ENCODE measurements at regions not wholly inside any gene's neighbourhood (a gene's known extent, or its start where the extent isn't known, plus 50 kb on each side); places are given as distances from the start of the nearest gene placed in this dataset.

DNA sequence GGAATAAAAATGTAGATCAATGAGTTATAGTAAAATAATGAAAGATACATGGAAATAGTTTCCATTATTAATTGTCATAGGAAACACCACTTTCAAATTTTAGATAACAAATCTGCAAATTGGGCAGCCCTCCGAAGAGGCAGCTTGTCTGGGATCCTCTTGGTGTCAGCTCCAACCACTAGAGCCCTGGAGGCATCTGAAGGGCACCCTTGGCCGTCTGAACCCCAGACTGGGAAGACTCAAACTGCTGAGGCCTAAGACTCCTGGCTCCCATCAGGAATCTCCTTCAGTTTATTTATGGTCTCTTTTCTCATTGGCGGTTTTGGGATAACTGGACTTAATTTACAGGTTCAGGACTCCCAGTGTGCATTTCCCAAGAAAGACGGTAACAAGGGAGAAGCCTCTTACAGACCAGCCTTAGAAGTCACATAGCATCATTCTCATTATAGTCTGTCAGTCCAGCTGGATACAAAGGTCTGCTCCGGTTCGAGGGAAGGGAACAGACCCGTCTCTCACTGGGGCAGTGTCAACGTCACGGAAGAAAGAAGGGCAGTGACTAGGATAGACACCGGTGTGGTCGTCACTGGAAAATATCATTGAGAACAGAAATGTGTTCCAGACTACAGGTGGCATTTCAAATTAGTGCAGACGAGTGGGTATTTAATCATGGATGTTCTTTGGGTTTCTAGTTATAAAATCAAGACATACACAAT is 390.7 kb upstream of the NETO1 start:
- intact Hi-C loops (cut with DNase I): no loop called here
- TF ChIP-seq, protein P1, sequence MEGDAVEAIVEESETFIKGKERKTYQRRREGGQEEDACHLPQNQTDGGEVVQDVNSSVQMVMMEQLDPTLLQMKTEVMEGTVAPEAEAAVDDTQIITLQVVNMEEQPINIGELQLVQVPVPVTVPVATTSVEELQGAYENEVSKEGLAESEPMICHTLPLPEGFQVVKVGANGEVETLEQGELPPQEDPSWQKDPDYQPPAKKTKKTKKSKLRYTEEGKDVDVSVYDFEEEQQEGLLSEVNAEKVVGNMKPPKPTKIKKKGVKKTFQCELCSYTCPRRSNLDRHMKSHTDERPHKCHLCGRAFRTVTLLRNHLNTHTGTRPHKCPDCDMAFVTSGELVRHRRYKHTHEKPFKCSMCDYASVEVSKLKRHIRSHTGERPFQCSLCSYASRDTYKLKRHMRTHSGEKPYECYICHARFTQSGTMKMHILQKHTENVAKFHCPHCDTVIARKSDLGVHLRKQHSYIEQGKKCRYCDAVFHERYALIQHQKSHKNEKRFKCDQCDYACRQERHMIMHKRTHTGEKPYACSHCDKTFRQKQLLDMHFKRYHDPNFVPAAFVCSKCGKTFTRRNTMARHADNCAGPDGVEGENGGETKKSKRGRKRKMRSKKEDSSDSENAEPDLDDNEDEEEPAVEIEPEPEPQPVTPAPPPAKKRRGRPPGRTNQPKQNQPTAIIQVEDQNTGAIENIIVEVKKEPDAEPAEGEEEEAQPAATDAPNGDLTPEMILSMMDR (IDR thresholded peaks at IDR 0.05): no peak
- no peak for TF ChIP-seq EP300 (IDR thresholded peaks at IDR 0.05)
- TF ChIP-seq POLR2AphosphoS5 (IDR thresholded peaks at IDR 0.05): no peak
- no peak for TF ChIP-seq POLR2A (IDR thresholded peaks at IDR 0.05; ENCODE audit: low read depth)
- no peaks in the 10 kb centered on the region for H3K27me3 ChIP-seq
- no peaks in the 10 kb centered on the region for H3K4me1 ChIP-seq
- no peaks in the 10 kb centered on the region for H3K9me3 ChIP-seq
- H3K4me3 ChIP-seq: no peak overlapping the region
- 79% methylated on average over 12 of the region's 12 CpGs for WGBS
- no peaks in the 10 kb centered on the region for H3K36me3 ChIP-seq
- DNase-seq (ENCODE audit: extremely low spot score): no peak
- no peak overlapping the region for H3K27ac ChIP-seq (replicated peaks in 1 of 4)

DNA sequence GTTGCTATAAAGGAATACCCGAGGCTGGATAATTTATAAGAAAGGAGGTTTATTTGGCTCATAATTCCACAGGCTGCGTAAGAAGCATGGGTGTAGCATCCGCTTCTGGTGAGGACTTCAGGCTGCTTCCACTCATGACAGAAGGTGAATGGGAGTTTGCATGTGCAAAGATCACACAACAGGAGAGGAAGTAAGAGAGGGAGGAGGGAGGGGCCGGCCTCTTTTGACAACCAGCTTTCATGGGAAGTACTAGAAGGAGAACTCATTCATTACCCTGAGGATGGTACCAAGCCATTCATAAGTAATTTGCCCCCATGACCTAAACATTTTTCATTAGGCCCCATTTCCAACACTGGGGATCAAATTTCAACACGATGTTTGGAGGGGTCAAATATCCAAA is 386.8 kb upstream of the NETO1 start:
- Histone ChIP-seq H3K4me3 (no peak overlapping the region), H3K36me3 (no peaks in the 10 kb centered on the region), H3K27ac (replicated peaks in 1 of 4) (no peak overlapping the region), H3K4me1 (no peaks in the 10 kb centered on the region), H3K27me3 (no peaks in the 10 kb centered on the region), H3K9me3 (no peaks in the 10 kb centered on the region)
- DNase-seq (ENCODE audit: extremely low spot score): no peak
- intact Hi-C loops (cut with DNase I): no loop called here
- TF ChIP-seq POLR2AphosphoS5 (IDR thresholded peaks at IDR 0.05): no peak
- TF ChIP-seq, protein P1 (IDR thresholded peaks at IDR 0.05): no peak
- no peak for TF ChIP-seq POLR2A (IDR thresholded peaks at IDR 0.05; ENCODE audit: low read depth)
- TF ChIP-seq EP300 (IDR thresholded peaks at IDR 0.05): no peak
- 68% methylated on average over 5 of the region's 5 CpGs for WGBS

DNA sequence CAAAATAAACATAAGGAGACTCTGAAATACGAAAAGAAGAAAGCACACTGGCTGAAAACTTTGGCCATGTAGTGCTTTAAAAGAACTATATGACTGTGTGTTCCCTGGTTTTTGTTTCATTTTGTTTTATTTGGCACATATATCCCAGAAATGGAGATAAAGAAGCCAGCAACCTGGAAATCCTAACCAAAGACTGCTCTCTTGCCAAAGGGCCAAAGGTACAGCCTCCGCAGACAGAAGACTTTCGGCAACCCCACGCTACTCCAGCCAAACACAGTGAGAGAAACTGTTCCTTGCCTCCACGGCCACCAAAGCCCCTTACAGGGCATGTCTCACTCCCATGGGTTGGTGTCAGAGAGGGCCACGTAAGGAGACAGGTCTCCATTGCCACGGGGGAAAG is 381.2 kb upstream of the NETO1 start:
- Histone ChIP-seq H3K9me3 (no peaks in the 10 kb centered on the region), H3K36me3 (no peaks in the 10 kb centered on the region), H3K4me3 (no peak overlapping the region), H3K27ac (replicated peaks in 1 of 4) (no peak overlapping the region), H3K4me1 (no peaks in the 10 kb centered on the region), H3K27me3 (no peaks in the 10 kb centered on the region)
- no peak for DNase-seq (ENCODE audit: extremely low spot score)
- TF ChIP-seq POLR2AphosphoS5 (IDR thresholded peaks at IDR 0.05): no peak
- no peak for TF ChIP-seq POLR2A (IDR thresholded peaks at IDR 0.05; ENCODE audit: low read depth)
- no peak for TF ChIP-seq EP300 (IDR thresholded peaks at IDR 0.05)
- TF ChIP-seq, protein P1 (IDR thresholded peaks at IDR 0.05): no peak
- 88% methylated on average over 6 of the region's 7 CpGs for WGBS
- intact Hi-C loops (cut with DNase I): no loop called here

DNA sequence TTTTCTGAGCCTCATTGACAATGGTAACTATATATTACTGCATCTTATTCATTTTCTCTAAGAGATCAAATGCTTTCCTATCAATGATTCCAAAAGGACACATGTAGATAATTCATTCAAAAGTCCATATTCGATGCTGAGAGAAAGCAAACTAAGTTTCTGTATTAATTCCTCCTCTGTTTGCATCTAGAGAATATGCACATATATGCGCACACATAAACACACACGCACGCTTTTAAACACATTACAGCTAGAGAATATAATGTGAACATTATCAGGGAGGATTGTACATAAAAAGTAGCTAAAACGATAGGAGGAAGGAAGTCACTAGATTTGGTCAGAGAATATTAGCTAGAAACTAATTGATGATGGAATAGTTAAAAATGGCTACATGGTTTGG is 379.0 kb upstream of the NETO1 start:
- DNase-seq (ENCODE audit: extremely low spot score): no peak
- Histone ChIP-seq H3K36me3 (no peaks in the 10 kb centered on the region), H3K4me1 (no peaks in the 10 kb centered on the region), H3K4me3 (no peak overlapping the region), H3K27me3 (no peaks in the 10 kb centered on the region), H3K27ac (replicated peaks in 1 of 4) (no peak overlapping the region), H3K9me3 (no peaks in the 10 kb centered on the region)
- 84% methylated on average over 5 of the region's 5 CpGs for WGBS
- TF ChIP-seq, protein P1 (IDR thresholded peaks at IDR 0.05): no peak
- TF ChIP-seq POLR2AphosphoS5 (IDR thresholded peaks at IDR 0.05) (no peak), POLR2A (IDR thresholded peaks at IDR 0.05; ENCODE audit: low read depth) (no peak), EP300 (IDR thresholded peaks at IDR 0.05) (no peak)
- intact Hi-C loops (cut with DNase I): no loop called here

DNA sequence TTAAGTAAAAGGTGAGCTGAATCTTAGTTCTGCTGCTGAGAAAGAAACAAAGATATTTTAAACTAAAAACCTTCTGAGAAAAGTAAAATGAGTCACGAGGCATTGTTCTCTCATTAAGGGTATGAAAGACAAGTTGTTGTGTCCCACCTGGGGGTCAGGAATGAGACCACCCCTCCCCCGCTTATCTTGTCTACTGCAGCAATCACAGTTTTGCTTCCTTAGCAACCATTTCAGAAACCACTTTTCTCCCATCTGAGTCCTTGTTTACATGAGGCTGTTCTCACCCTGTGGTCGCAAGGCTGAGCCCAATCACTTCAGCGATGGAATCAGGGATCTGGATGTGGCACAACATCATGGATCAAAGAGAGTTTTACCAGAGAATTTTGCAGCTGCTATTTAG is 377.6 kb upstream of the NETO1 start:
- no peaks in the 10 kb centered on the region for H3K36me3 ChIP-seq
- no peaks in the 10 kb centered on the region for H3K27me3 ChIP-seq
- no peak overlapping the region for H3K4me3 ChIP-seq
- no peaks in the 10 kb centered on the region for H3K4me1 ChIP-seq
- no peak overlapping the region for H3K27ac ChIP-seq (replicated peaks in 1 of 4)
- TF ChIP-seq, protein P1 (IDR thresholded peaks at IDR 0.05): no peak
- no peak for TF ChIP-seq POLR2A (IDR thresholded peaks at IDR 0.05; ENCODE audit: low read depth)
- no peak for TF ChIP-seq EP300 (IDR thresholded peaks at IDR 0.05)
- no peak for TF ChIP-seq POLR2AphosphoS5 (IDR thresholded peaks at IDR 0.05)
- no peak for DNase-seq (ENCODE audit: extremely low spot score)
- H3K9me3 ChIP-seq: no peaks in the 10 kb centered on the region
- intact Hi-C loops (cut with DNase I): no loop called here
- WGBS: 48% methylated on average over 4 of the region's 4 CpGs
